ENCODE measurements at regions not wholly inside any gene's neighbourhood (a gene's known extent, or its start where the extent isn't known, plus 50 kb on each side); places are given as distances from the start of the nearest gene placed in this dataset.

DNA sequence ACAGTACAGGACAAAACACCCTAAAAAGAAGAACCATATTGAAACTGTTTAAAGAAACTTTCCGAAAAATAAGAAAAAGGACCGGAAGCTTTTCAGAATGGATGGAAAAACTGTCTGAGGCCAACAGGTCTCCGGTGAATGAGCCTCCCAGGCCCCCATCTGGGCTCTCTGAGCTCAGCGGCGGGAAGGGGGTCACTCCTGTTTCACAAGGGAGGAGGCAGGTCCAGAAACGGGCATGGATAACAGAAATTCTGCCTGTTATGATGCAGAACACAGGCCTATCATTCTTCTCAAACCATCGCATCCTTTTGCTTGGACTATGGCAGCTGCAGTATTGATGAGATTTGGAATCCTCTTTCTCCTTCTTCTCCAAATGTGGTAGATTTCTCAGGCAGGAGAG is 58.9 kb upstream of the SHH start:
- no peak for DNase-seq (ENCODE audit: low read depth in 1 of 2, low spot score in 1 of 2)
- Histone ChIP-seq H3K4me3 (replicated peaks; ENCODE audit: insufficient read depth, low read length) (no peak overlapping the region), H3K27me3 (ENCODE audit: insufficient read depth, poor library complexity, severe bottlenecking) (no peaks in the 10 kb centered on the region), H3K27ac (replicated peaks) (no peak overlapping the region)
- TF ChIP-seq, protein P1, sequence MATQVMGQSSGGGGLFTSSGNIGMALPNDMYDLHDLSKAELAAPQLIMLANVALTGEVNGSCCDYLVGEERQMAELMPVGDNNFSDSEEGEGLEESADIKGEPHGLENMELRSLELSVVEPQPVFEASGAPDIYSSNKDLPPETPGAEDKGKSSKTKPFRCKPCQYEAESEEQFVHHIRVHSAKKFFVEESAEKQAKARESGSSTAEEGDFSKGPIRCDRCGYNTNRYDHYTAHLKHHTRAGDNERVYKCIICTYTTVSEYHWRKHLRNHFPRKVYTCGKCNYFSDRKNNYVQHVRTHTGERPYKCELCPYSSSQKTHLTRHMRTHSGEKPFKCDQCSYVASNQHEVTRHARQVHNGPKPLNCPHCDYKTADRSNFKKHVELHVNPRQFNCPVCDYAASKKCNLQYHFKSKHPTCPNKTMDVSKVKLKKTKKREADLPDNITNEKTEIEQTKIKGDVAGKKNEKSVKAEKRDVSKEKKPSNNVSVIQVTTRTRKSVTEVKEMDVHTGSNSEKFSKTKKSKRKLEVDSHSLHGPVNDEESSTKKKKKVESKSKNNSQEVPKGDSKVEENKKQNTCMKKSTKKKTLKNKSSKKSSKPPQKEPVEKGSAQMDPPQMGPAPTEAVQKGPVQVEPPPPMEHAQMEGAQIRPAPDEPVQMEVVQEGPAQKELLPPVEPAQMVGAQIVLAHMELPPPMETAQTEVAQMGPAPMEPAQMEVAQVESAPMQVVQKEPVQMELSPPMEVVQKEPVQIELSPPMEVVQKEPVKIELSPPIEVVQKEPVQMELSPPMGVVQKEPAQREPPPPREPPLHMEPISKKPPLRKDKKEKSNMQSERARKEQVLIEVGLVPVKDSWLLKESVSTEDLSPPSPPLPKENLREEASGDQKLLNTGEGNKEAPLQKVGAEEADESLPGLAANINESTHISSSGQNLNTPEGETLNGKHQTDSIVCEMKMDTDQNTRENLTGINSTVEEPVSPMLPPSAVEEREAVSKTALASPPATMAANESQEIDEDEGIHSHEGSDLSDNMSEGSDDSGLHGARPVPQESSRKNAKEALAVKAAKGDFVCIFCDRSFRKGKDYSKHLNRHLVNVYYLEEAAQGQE (IDR thresholded peaks at IDR 0.05; ENCODE audit: insufficient replicate concordance, low read depth) = no peak
- TF ChIP-seq GABPA (IDR thresholded peaks at IDR 0.05; ENCODE audit: low read depth) = no peak
- no peak for TF ChIP-seq POLR2AphosphoS5 (IDR thresholded peaks at IDR 0.05; ENCODE audit: low read depth)
- TF ChIP-seq, protein P2, sequence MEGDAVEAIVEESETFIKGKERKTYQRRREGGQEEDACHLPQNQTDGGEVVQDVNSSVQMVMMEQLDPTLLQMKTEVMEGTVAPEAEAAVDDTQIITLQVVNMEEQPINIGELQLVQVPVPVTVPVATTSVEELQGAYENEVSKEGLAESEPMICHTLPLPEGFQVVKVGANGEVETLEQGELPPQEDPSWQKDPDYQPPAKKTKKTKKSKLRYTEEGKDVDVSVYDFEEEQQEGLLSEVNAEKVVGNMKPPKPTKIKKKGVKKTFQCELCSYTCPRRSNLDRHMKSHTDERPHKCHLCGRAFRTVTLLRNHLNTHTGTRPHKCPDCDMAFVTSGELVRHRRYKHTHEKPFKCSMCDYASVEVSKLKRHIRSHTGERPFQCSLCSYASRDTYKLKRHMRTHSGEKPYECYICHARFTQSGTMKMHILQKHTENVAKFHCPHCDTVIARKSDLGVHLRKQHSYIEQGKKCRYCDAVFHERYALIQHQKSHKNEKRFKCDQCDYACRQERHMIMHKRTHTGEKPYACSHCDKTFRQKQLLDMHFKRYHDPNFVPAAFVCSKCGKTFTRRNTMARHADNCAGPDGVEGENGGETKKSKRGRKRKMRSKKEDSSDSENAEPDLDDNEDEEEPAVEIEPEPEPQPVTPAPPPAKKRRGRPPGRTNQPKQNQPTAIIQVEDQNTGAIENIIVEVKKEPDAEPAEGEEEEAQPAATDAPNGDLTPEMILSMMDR (IDR thresholded peaks at IDR 0.05; ENCODE audit: insufficient read depth, low read length) = no peak
- TF ChIP-seq SPI1 (IDR thresholded peaks at IDR 0.05; ENCODE audit: borderline replicate concordance, low read depth) = no peak

DNA sequence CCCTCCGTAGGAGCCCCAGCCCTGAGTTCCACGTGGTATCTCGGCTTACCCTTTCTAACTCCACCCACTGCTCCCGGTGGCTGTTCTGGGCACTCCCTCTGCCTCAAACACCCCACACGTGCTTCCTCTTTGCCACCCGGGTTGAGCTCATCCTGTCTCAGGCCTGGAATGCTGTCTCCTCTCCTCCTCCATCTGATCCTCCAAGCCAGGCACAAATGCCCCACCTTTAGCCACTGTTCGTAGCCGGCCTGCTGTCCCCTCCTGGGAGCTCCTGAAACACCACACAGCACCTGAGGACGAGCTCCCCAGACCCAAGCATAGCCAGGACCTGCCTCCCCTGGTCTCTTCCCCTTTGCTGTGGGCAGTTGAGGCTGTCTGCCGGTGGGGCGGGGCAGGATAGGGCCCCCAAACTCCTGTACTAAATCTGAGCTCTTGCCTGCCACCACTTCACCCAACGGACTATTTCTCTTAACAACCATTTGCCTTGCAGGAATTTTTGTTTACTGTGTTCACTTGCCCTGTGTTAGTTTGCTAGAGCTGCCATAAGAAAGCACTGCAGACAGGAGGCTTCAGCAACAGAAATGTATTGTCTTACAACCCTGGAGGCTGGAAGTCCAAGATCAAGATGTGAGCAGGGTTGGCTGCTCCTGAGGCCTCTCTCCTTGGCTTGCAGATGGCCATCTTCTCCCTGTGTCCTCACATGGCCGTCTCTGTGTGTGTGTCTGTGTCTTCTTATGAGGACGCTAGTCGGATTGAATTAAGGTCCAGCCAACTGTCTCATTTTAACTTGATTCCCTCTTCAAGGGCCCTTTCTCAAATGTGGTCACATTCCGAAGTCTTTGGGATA is 58.3 kb upstream of the SHH start:
- DNase-seq (ENCODE audit: low read depth in 1 of 2, low spot score in 1 of 2) = no peak
- Histone ChIP-seq H3K4me3 (replicated peaks; ENCODE audit: insufficient read depth, low read length) (no peak overlapping the region), H3K27ac (replicated peaks) (no peak overlapping the region), H3K27me3 (ENCODE audit: insufficient read depth, poor library complexity, severe bottlenecking) (no peaks in the 10 kb centered on the region)
- TF ChIP-seq, protein P1 (IDR thresholded peaks at IDR 0.05; ENCODE audit: insufficient replicate concordance, low read depth) = no peak
- no peak for TF ChIP-seq POLR2AphosphoS5 (IDR thresholded peaks at IDR 0.05; ENCODE audit: low read depth)
- no peak for TF ChIP-seq SPI1 (IDR thresholded peaks at IDR 0.05; ENCODE audit: borderline replicate concordance, low read depth)
- no peak for TF ChIP-seq GABPA (IDR thresholded peaks at IDR 0.05; ENCODE audit: low read depth)
- TF ChIP-seq, protein P2 (IDR thresholded peaks at IDR 0.05; ENCODE audit: insufficient read depth, low read length) = no peak

DNA sequence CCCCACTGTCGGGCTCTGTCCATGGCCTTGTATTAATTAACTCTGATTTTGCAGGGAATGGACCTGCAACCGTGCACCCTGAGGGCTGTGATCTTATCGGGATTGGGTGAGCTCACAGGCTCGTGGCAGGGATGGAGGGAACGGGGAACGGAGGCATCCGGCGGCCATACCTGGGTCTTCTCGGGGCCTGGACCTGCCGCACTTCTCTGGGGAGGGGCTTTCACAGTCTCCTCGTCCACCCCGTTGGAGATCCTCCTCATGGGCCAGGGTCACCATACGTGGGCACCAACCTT is 57.5 kb upstream of the SHH start:
- no peak for TF ChIP-seq SPI1 (IDR thresholded peaks at IDR 0.05; ENCODE audit: borderline replicate concordance, low read depth)
- no peak for TF ChIP-seq POLR2AphosphoS5 (IDR thresholded peaks at IDR 0.05; ENCODE audit: low read depth)
- TF ChIP-seq, protein P2 (IDR thresholded peaks at IDR 0.05; ENCODE audit: insufficient read depth, low read length) = no peak
- TF ChIP-seq, protein P1 (IDR thresholded peaks at IDR 0.05; ENCODE audit: insufficient replicate concordance, low read depth) = no peak
- TF ChIP-seq GABPA (IDR thresholded peaks at IDR 0.05; ENCODE audit: low read depth) = no peak
- no peaks in the 10 kb centered on the region for H3K27me3 ChIP-seq (ENCODE audit: insufficient read depth, poor library complexity, severe bottlenecking)
- DNase-seq (ENCODE audit: low read depth in 1 of 2, low spot score in 1 of 2) = no peak
- H3K4me3 ChIP-seq (replicated peaks; ENCODE audit: insufficient read depth, low read length) = no peak overlapping the region
- H3K27ac ChIP-seq (replicated peaks) = no peak overlapping the region
